NCI-H748 (cell line): ENCODE measurements at regions not wholly inside any gene's neighbourhood (a gene's known extent, or its start where the extent isn't known, plus 50 kb on each side); places are given as distances from the start of the nearest gene placed in this dataset.

Experiments
- DNase-seq: peaks from one replicate; lab custom pipeline; 2025; ENCODE audit not compliant: unreplicated experiment; lab: John Stamatoyannopoulos, UW

- DNase-seq = peak; percentile 81
Measured at GRCh38 chr10:21069929-21070700, 173.0 kb upstream of the NEBL start.

GRCh38 chr10:21069278-21069677 is 172.2 kb upstream of the NEBL start:
- no peak for DNase-seq

- no peak for DNase-seq
Measured at GRCh38 chr10:21068026-21068656, 171.0 kb upstream of the NEBL start.

- no peak for DNase-seq
Measured at GRCh38 chr10:21065621-21066248, 168.6 kb upstream of the NEBL start.

GRCh38 chr10:21061982-21062381 is 164.9 kb upstream of the NEBL start:
- DNase-seq = no peak

GRCh38 chr10:21061184-21061583 is 164.1 kb upstream of the NEBL start:
- DNase-seq = no peak

- no peak for DNase-seq
Measured at GRCh38 chr10:21060626-21061025, 163.5 kb upstream of the NEBL start.

GRCh38 chr10:21057989-21058388 is 160.9 kb upstream of the NEBL start:
- DNase-seq = no peak

- DNase-seq = no peak
Measured at GRCh38 chr10:21057436-21057835, 160.3 kb upstream of the NEBL start.

GRCh38 chr10:21056461-21056860 is 159.3 kb upstream of the NEBL start:
- no peak for DNase-seq

- no peak for DNase-seq
Measured at GRCh38 chr10:21055339-21056135, 158.4 kb upstream of the NEBL start.

- DNase-seq = no peak
Measured at GRCh38 chr10:21053953-21054690, 157.0 kb upstream of the NEBL start.

GRCh38 chr10:21052709-21053104 is 155.6 kb upstream of the NEBL start:
- no peak for DNase-seq

- DNase-seq = no peak
Measured at GRCh38 chr10:21052072-21052708, 155.1 kb upstream of the NEBL start.

GRCh38 chr10:21049482-21049881 is 152.4 kb upstream of the NEBL start:
- no peak for DNase-seq

GRCh38 chr10:21048068-21048467 is 151.0 kb upstream of the NEBL start:
- no peak for DNase-seq

GRCh38 chr10:21047511-21047910 is 150.4 kb upstream of the NEBL start:
- DNase-seq = no peak

- no peak for DNase-seq
Measured at GRCh38 chr10:21047096-21047495, 150.0 kb upstream of the NEBL start.

GRCh38 chr10:21043044-21043443 is 145.9 kb upstream of the NEBL start:
- no peak for DNase-seq

GRCh38 chr10:21042536-21042935 is 145.4 kb upstream of the NEBL start:
- no peak for DNase-seq
